Suprapubic skin (tissue), 4 donors: ENCODE measurements at regions not wholly inside any gene's neighbourhood (a gene's known extent, or its start where the extent isn't known, plus 50 kb on each side); places are given as distances from the start of the nearest gene placed in this dataset.

Experiments
- EP300 ChIP-seq: sonication (generic); formaldehyde crosslinking; IDR thresholded peaks from one replicate; pipeline ENCODE4 v1.6.1; 2017; ENCODE audit warnings: antibody characterized with exemption
- POLR2A ChIP-seq, 2 donors: fragments of 450-650 bp; IDR thresholded peaks; one replicate each; pipeline ENCODE4 v1.6.1; 2017; ENCODE audit warnings: antibody characterized with exemption in 2 of 2, mild to moderate bottlenecking in 2 of 2, moderate library complexity in 2 of 2
- POLR2AphosphoS5 ChIP-seq, 3 donors: sonication (generic); formaldehyde crosslinking; IDR thresholded peaks; one replicate each; pipeline ENCODE4 v1.6.1; 2017; ENCODE audit warnings: antibody characterized with exemption in 3 of 3
- TF ChIP-seq, protein P1 (sequence below), 2 donors: fragments of 200-600 bp in 1 of 2; fragments of 450-650 bp in 1 of 2; sonication (generic) in 1 of 2; IDR thresholded peaks; one replicate each; pipeline ENCODE4 v1.5.1; 2016 to 2019; ENCODE audit warnings: antibody characterized with exemption in 2 of 2, mild to moderate bottlenecking in 1 of 2, moderate library complexity in 1 of 2

DNA sequence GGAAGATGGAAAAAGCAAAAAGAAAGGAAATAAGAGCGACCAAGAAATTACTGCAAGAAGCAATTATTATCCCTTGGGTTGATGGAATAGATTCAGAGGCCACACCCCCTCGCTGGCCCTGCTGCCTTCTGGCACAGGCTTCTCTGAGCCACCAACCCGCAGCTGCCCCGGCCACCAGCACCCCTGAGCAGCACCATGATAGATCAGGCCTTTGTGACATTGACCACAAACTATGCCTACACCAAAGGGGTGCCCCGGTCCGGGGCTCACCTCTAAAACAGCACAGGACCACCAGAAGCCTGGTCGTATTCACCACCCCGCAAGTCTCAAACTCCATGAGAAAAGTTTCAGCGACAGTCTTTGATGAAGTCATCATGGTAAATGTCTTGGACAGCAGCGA is 1059.3 kb downstream of the SLITRK1 start:
- TF ChIP-seq, protein P1, sequence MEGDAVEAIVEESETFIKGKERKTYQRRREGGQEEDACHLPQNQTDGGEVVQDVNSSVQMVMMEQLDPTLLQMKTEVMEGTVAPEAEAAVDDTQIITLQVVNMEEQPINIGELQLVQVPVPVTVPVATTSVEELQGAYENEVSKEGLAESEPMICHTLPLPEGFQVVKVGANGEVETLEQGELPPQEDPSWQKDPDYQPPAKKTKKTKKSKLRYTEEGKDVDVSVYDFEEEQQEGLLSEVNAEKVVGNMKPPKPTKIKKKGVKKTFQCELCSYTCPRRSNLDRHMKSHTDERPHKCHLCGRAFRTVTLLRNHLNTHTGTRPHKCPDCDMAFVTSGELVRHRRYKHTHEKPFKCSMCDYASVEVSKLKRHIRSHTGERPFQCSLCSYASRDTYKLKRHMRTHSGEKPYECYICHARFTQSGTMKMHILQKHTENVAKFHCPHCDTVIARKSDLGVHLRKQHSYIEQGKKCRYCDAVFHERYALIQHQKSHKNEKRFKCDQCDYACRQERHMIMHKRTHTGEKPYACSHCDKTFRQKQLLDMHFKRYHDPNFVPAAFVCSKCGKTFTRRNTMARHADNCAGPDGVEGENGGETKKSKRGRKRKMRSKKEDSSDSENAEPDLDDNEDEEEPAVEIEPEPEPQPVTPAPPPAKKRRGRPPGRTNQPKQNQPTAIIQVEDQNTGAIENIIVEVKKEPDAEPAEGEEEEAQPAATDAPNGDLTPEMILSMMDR (IDR thresholded peaks at IDR 0.05), result no peak
- TF ChIP-seq POLR2A (IDR thresholded peaks at IDR 0.05), result no peak
- no peak for TF ChIP-seq EP300
- TF ChIP-seq POLR2AphosphoS5 (IDR thresholded peaks at IDR 0.05), result no peak
